ENCODE measurements at regions not wholly inside any gene's neighbourhood (a gene's known extent, or its start where the extent isn't known, plus 50 kb on each side); places are given as distances from the start of the nearest gene placed in this dataset.

- intact Hi-C loops (cut with DNase I): no loop called here
- 58% methylated on average over 1 of the region's 1 CpG for WGBS
- H3K27me3 ChIP-seq (replicated peaks; ENCODE audit: insufficient read depth): no peaks in the 10 kb centered on the region
- no peaks in the 10 kb centered on the region for H3K9me3 ChIP-seq
- no peaks in the 10 kb centered on the region for H3K4me1 ChIP-seq (replicated peaks)
- DNase-seq (ENCODE audit: low spot score): no peak
- H3K27ac ChIP-seq: no peak overlapping the region
- H3K4me3 ChIP-seq: no peak overlapping the region
- no peaks in the 10 kb centered on the region for H3K36me3 ChIP-seq
- TF ChIP-seq CTCF (IDR thresholded peaks at IDR 0.05) (no peak), POLR2AphosphoS5 (IDR thresholded peaks at IDR 0.05) (no peak), POLR2A (IDR thresholded peaks at IDR 0.05) (no peak)
Measured at GRCh38 chr14:66038618-66039017, 447.6 kb upstream of the CCDC196 start.

- H3K4me1 ChIP-seq (replicated peaks): no peaks in the 10 kb centered on the region
- DNase-seq (ENCODE audit: low spot score): no peak
- H3K36me3 ChIP-seq: no peaks in the 10 kb centered on the region
- H3K27ac ChIP-seq: no peak overlapping the region
- H3K4me3 ChIP-seq: no peak overlapping the region
- H3K9me3 ChIP-seq: no peaks in the 10 kb centered on the region
- no peak for TF ChIP-seq POLR2AphosphoS5 (IDR thresholded peaks at IDR 0.05)
- no peak for TF ChIP-seq CTCF (IDR thresholded peaks at IDR 0.05)
- no peak for TF ChIP-seq POLR2A (IDR thresholded peaks at IDR 0.05)
- intact Hi-C loops (cut with DNase I): no loop called here
- H3K27me3 ChIP-seq (replicated peaks; ENCODE audit: insufficient read depth): no peaks in the 10 kb centered on the region
Measured at GRCh38 chr14:66039495-66039894, 446.7 kb upstream of the CCDC196 start.

- no peak for DNase-seq (ENCODE audit: low spot score)
- no peak overlapping the region for H3K27ac ChIP-seq
- no peaks in the 10 kb centered on the region for H3K27me3 ChIP-seq (replicated peaks; ENCODE audit: insufficient read depth)
- intact Hi-C loops (cut with DNase I): no loop called here
- WGBS: 80% methylated on average over 6 of the region's 6 CpGs
- TF ChIP-seq POLR2A (IDR thresholded peaks at IDR 0.05) (no peak), CTCF (IDR thresholded peaks at IDR 0.05) (no peak), POLR2AphosphoS5 (IDR thresholded peaks at IDR 0.05) (no peak)
- no peaks in the 10 kb centered on the region for H3K36me3 ChIP-seq
- H3K9me3 ChIP-seq: no peaks in the 10 kb centered on the region
- no peaks in the 10 kb centered on the region for H3K4me1 ChIP-seq (replicated peaks)
- no peak overlapping the region for H3K4me3 ChIP-seq
Measured at GRCh38 chr14:66041582-66041981, 444.6 kb upstream of the CCDC196 start.

GRCh38 chr14:66043921-66044320 is 442.2 kb upstream of the CCDC196 start:
- Histone ChIP-seq H3K9me3 (no peaks in the 10 kb centered on the region), H3K4me3 (no peak overlapping the region), H3K27ac (no peak overlapping the region), H3K27me3 (replicated peaks; ENCODE audit: insufficient read depth) (no peaks in the 10 kb centered on the region), H3K36me3 (no peaks in the 10 kb centered on the region), H3K4me1 (replicated peaks) (no peaks in the 10 kb centered on the region)
- TF ChIP-seq POLR2AphosphoS5 (IDR thresholded peaks at IDR 0.05) (no peak), POLR2A (IDR thresholded peaks at IDR 0.05) (no peak), CTCF (IDR thresholded peaks at IDR 0.05) (no peak)
- DNase-seq (ENCODE audit: low spot score): no peak
- intact Hi-C loops (cut with DNase I): no loop called here

- Histone ChIP-seq H3K4me3 (no peak overlapping the region), H3K27ac (no peak overlapping the region), H3K27me3 (replicated peaks; ENCODE audit: insufficient read depth) (no peaks in the 10 kb centered on the region), H3K36me3 (no peaks in the 10 kb centered on the region), H3K4me1 (replicated peaks) (no peaks in the 10 kb centered on the region), H3K9me3 (no peaks in the 10 kb centered on the region)
- TF ChIP-seq POLR2AphosphoS5 (IDR thresholded peaks at IDR 0.05) (no peak), POLR2A (IDR thresholded peaks at IDR 0.05) (no peak), CTCF (IDR thresholded peaks at IDR 0.05) (no peak)
- DNase-seq (ENCODE audit: low spot score): no peak
- 42% methylated on average over 7 of the region's 7 CpGs for WGBS
- intact Hi-C loops (cut with DNase I): no loop called here
Measured at GRCh38 chr14:66045572-66046021, 440.6 kb upstream of the CCDC196 start.
